Activated T-helper 2 cell treated with anti-CD3 and anti-CD28 coated beads, Interferon-gamma antibody, Interleukin-2, Interleukin-4, amounts not matched to agents 10 μg/mL and 5 μg/mL and 100 μg/mL, durations not matched to agents 14 hours and 24 hours and 36 hours (primary cell): ENCODE measurements at regions not wholly inside any gene's neighbourhood (a gene's known extent, or its start where the extent isn't known, plus 50 kb on each side); places are given as distances from the start of the nearest gene placed in this dataset.

Source experiments
- DNase-seq: peaks from one replicate; pipeline ENCODE4 v3.0.0; 2021; ENCODE audit warnings: low spot score
- H3K27ac Mint-ChIP-seq: one replicate; pipeline ENCODE4 v1.8.0; 2021; ENCODE audit warnings: mixed read lengths
- H3K27me3 Mint-ChIP-seq: one replicate; pipeline ENCODE4 v1.8.0; 2021; ENCODE audit warnings: low read depth, mixed read lengths
- H3K36me3 Mint-ChIP-seq: one replicate; pipeline ENCODE4 v1.8.0; 2021; ENCODE audit warnings: low read depth, mixed read lengths
- H3K4me1 Mint-ChIP-seq: one replicate; pipeline ENCODE4 v1.8.0; 2021; ENCODE audit warnings: low read depth, mixed read lengths
- H3K4me3 Mint-ChIP-seq: one replicate; pipeline ENCODE4 v1.8.0; 2021; ENCODE audit warnings: low read depth, mild to moderate bottlenecking, moderate library complexity, mixed read lengths
- H3K9me3 Mint-ChIP-seq: one replicate; pipeline ENCODE4 v1.8.0; 2021; ENCODE audit warnings: mixed read lengths
- intact Hi-C: fragments of 100-400 bp; cut with micrococcal nuclease; formaldehyde crosslinking; loops from one replicate; pipeline ENCODE4 v1.15.1; 2023

- Mint-ChIP-seq H3K27ac (no peak overlapping the region), H3K4me1 (no peaks in the 10 kb centered on the region), H3K27me3 (no peaks in the 10 kb centered on the region), H3K9me3 (peaks cover 8% of the 10 kb centered on the region), H3K4me3 (no peak overlapping the region), H3K36me3 (no peaks in the 10 kb centered on the region)
- intact Hi-C loops, result no loop called here
- DNase-seq, result no peak
Observed at GRCh38 chr6:103456652-103457051, 1403.1 kb downstream of the HACE1 start.

- Mint-ChIP-seq H3K4me3 (no peak overlapping the region), H3K27ac (no peak overlapping the region), H3K36me3 (no peaks in the 10 kb centered on the region), H3K4me1 (no peaks in the 10 kb centered on the region), H3K9me3 (peaks cover 6% of the 10 kb centered on the region), H3K27me3 (no peaks in the 10 kb centered on the region)
- no peak for DNase-seq
- intact Hi-C loops, result no loop called here
Observed at GRCh38 chr6:103455275-103455674, 1404.4 kb downstream of the HACE1 start.

- DNase-seq, result no peak
- H3K4me1 Mint-ChIP-seq, result no peaks in the 10 kb centered on the region
- no peaks in the 10 kb centered on the region for H3K36me3 Mint-ChIP-seq
- no peaks in the 10 kb centered on the region for H3K27me3 Mint-ChIP-seq
- intact Hi-C loops, result no loop called here
- no peaks in the 10 kb centered on the region for H3K9me3 Mint-ChIP-seq
- no peak overlapping the region for H3K27ac Mint-ChIP-seq
- no peak overlapping the region for H3K4me3 Mint-ChIP-seq
Observed at GRCh38 chr6:103409475-103409874, 1450.2 kb downstream of the HACE1 start.

GRCh38 chr6:103405321-103405720 is 1454.4 kb downstream of the HACE1 start:
- Mint-ChIP-seq H3K9me3 (no peaks in the 10 kb centered on the region), H3K27me3 (no peaks in the 10 kb centered on the region), H3K36me3 (no peaks in the 10 kb centered on the region), H3K27ac (no peak overlapping the region), H3K4me3 (no peak overlapping the region), H3K4me1 (no peaks in the 10 kb centered on the region)
- intact Hi-C loops, result no loop called here
- no peak for DNase-seq

- intact Hi-C loops, result no loop called here
- H3K27ac Mint-ChIP-seq, result no peak overlapping the region
- DNase-seq, result no peak
- H3K4me3 Mint-ChIP-seq, result no peak overlapping the region
- no peaks in the 10 kb centered on the region for H3K4me1 Mint-ChIP-seq
- H3K9me3 Mint-ChIP-seq, result no peaks in the 10 kb centered on the region
- no peaks in the 10 kb centered on the region for H3K36me3 Mint-ChIP-seq
- H3K27me3 Mint-ChIP-seq, result no peaks in the 10 kb centered on the region
Observed at GRCh38 chr6:103404799-103405198, 1454.9 kb downstream of the HACE1 start.

- no peak overlapping the region for H3K4me3 Mint-ChIP-seq
- intact Hi-C loops, result no loop called here
- no peaks in the 10 kb centered on the region for H3K27me3 Mint-ChIP-seq
- no peak for DNase-seq
- H3K27ac Mint-ChIP-seq, result no peak overlapping the region
- no peaks in the 10 kb centered on the region for H3K36me3 Mint-ChIP-seq
- no peaks in the 10 kb centered on the region for H3K4me1 Mint-ChIP-seq
- H3K9me3 Mint-ChIP-seq, result peaks cover 32% of the 10 kb centered on the region
Observed at GRCh38 chr6:103396768-103397167, 1463.0 kb downstream of the HACE1 start.

- intact Hi-C loops, result no loop called here
- no peak for DNase-seq
- Mint-ChIP-seq H3K9me3 (peaks cover 23% of the 10 kb centered on the region), H3K36me3 (no peaks in the 10 kb centered on the region), H3K4me3 (no peak overlapping the region), H3K4me1 (no peaks in the 10 kb centered on the region), H3K27me3 (no peaks in the 10 kb centered on the region), H3K27ac (no peak overlapping the region)
Observed at GRCh38 chr6:103379272-103379671, 1480.4 kb downstream of the HACE1 start.

GRCh38 chr6:103367212-103367611 is 1492.5 kb downstream of the HACE1 start:
- Mint-ChIP-seq H3K27ac (no peak overlapping the region), H3K4me1 (no peaks in the 10 kb centered on the region), H3K9me3 (peaks cover 27% of the 10 kb centered on the region), H3K27me3 (no peaks in the 10 kb centered on the region), H3K36me3 (no peaks in the 10 kb centered on the region), H3K4me3 (no peak overlapping the region)
- intact Hi-C loops, result no loop called here
- no peak for DNase-seq

GRCh38 chr6:103356531-103356930 is 1503.2 kb downstream of the HACE1 start:
- Mint-ChIP-seq H3K27ac (no peak overlapping the region), H3K27me3 (no peaks in the 10 kb centered on the region), H3K36me3 (no peaks in the 10 kb centered on the region), H3K9me3 (peaks cover 9% of the 10 kb centered on the region), H3K4me3 (no peak overlapping the region), H3K4me1 (no peaks in the 10 kb centered on the region)
- no peak for DNase-seq
- intact Hi-C loops, result no loop called here

GRCh38 chr6:103344554-103345163 is 1515.1 kb downstream of the HACE1 start:
- no peaks in the 10 kb centered on the region for H3K27me3 Mint-ChIP-seq
- no peaks in the 10 kb centered on the region for H3K4me1 Mint-ChIP-seq
- no peaks in the 10 kb centered on the region for H3K36me3 Mint-ChIP-seq
- peaks cover 2% of the 10 kb centered on the region for H3K9me3 Mint-ChIP-seq
- intact Hi-C loops, result no loop called here
- no peak overlapping the region for H3K4me3 Mint-ChIP-seq
- no peak overlapping the region for H3K27ac Mint-ChIP-seq
- no peak for DNase-seq

GRCh38 chr6:103335412-103335811 is 1524.3 kb downstream of the HACE1 start:
- Mint-ChIP-seq H3K27ac (no peak overlapping the region), H3K36me3 (no peaks in the 10 kb centered on the region), H3K4me1 (no peaks in the 10 kb centered on the region), H3K9me3 (no peaks in the 10 kb centered on the region), H3K4me3 (no peak overlapping the region), H3K27me3 (no peaks in the 10 kb centered on the region)
- intact Hi-C loops, result no loop called here
- no peak for DNase-seq

GRCh38 chr6:103326760-103327757 is 1532.7 kb downstream of the HACE1 start:
- Mint-ChIP-seq H3K36me3 (no peaks in the 10 kb centered on the region), H3K4me1 (no peaks in the 10 kb centered on the region), H3K27me3 (no peaks in the 10 kb centered on the region), H3K9me3 (no peaks in the 10 kb centered on the region), H3K4me3 (no peak overlapping the region), H3K27ac (no peak overlapping the region)
- DNase-seq, result no peak
- intact Hi-C loops, result no loop called here

- peaks cover 6% of the 10 kb centered on the region for H3K9me3 Mint-ChIP-seq
- H3K4me3 Mint-ChIP-seq, result no peak overlapping the region
- H3K36me3 Mint-ChIP-seq, result no peaks in the 10 kb centered on the region
- intact Hi-C loops, result no loop called here
- no peaks in the 10 kb centered on the region for H3K4me1 Mint-ChIP-seq
- no peak for DNase-seq
- H3K27me3 Mint-ChIP-seq, result no peaks in the 10 kb centered on the region
- H3K27ac Mint-ChIP-seq, result no peak overlapping the region
Observed at GRCh38 chr6:103313432-103313831, 1546.3 kb downstream of the HACE1 start.
